ENCODE measurements at regions not wholly inside any gene's neighbourhood (a gene's known extent, or its start where the extent isn't known, plus 50 kb on each side); places are given as distances from the start of the nearest gene placed in this dataset.

GRCh38 chr12:116456330-116457082 is 102.7 kb upstream of the MAP1LC3B2 start:
- no peak for DNase-seq (ENCODE audit: low spot score)

GRCh38 chr12:116458492-116458891 is 100.7 kb upstream of the MAP1LC3B2 start:
- DNase-seq (ENCODE audit: low spot score) = no peak

DNA sequence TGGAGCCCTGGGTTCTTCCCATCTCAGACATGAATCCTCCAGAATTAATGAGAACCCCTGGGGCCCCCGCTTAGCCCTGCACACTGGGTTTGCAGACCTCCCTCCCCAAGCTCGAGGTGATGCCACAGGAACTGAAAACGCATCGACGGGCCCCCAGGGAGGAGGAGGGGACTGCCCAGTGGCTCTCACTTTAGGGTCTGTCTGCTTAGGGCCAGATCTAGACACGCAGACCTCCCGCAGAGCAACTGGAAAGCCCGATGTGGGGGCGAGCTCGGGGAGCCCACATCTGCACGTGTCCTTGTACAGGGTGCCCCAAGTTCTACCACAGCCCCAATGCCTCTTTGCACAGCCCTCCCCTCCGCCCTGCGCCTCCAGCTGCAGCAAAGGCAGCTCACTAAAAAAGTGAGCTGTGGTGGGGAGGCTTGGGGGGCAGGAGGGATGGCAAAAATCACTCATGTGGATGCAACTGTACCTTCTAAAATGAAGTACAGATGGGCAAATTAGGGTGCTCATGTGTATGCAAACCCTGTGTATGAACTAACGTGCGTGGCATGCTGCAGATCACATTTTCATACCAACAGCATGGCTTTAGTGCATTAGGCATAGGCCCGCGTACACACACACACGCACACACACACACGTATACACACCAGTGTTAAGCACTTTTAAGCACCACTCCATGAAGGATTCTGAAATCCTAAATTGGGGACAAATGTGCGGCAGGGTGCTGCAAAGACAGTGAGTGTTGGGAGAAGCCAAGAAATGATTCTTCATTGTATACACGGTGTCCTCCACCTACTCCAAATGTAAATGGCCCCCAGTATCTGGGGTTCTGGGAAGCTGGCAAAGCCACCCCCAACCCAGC is 99.9 kb upstream of the MAP1LC3B2 start:
- peak; percentile 46 for DNase-seq (ENCODE audit: low spot score)

DNA sequence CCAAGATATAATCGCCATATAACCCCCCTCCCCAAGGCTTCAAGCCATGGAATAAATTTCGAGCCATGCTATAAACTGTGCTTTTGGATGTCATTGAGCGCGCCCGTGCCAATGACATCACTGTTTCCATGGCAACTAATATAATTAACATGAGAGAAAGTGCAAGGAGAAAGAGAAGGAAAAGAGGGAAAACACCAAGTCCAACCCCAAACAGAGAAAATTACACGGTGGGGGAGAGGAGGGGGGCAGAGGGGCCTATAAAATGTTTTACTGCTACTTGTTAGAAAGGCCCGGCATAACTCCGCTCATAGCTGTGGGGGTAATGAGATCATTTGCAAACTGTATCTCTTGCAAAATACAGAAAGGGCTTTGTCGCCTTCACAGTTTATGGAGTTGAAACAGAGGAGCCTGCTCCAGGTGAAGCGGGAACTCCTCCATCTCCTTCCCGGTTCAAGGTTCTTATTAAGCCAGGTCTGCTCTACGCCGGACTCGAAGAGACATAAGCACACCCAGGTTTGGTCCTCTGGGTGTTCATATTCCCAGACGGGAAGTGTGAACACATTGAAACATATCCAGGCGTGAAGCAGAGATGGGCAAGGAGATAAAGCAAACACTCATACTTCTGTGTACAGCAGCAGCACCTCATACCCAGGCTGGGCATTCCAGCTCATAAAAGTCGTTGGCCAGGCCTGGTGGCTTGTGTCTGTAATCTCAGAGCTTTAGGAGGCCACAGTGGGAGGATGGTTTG is 99.1 kb upstream of the MAP1LC3B2 start:
- no peak for DNase-seq (ENCODE audit: low spot score)

- no peak for DNase-seq (ENCODE audit: low spot score)
These were observed 98.1 kb upstream of the MAP1LC3B2 start for GRCh38 chr12:116461060-116461459.

DNA sequence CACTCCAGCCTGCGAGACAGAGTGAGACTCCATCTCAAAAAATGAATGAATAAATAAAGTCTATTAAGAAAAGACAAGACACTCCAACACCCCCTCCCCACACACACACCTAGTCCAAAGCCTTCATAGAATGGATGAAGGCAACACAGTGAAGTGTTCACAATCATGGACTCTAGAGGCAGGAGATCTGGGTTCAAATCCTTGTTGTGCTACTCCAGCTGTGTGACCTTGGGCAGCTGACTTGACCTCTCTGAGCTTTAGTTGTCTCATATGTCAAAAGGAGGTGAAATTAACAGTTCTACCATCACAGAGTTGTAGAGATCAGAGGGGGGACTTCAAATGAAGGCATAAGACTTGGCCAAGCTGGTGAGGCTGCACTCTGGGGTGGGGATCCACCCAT is 95.8 kb upstream of the MAP1LC3B2 start:
- no peak for DNase-seq (ENCODE audit: low spot score)

DNA sequence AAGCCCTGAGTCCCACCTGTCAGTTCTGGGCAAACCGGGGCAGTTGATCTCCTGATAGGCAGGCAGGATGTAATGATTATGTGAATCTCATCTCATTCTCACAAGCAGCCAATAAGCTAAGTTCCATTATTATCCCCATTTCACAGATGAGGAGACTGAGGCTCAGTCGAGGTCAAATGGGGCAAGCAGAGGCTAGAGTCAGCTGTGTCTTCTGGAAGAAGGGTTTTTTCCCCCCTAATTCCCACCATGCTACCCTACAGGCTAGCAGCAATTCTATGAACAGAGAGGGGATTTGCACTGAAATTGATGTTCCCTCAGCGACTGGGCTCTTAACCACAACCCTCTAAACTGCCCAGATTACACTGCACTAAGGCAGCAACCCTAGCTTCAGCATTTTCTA is 93.8 kb upstream of the MAP1LC3B2 start:
- DNase-seq (ENCODE audit: low spot score) = no peak

- DNase-seq (ENCODE audit: low spot score) = no peak
These were observed 93.3 kb upstream of the MAP1LC3B2 start for GRCh38 chr12:116465856-116466255.

DNA sequence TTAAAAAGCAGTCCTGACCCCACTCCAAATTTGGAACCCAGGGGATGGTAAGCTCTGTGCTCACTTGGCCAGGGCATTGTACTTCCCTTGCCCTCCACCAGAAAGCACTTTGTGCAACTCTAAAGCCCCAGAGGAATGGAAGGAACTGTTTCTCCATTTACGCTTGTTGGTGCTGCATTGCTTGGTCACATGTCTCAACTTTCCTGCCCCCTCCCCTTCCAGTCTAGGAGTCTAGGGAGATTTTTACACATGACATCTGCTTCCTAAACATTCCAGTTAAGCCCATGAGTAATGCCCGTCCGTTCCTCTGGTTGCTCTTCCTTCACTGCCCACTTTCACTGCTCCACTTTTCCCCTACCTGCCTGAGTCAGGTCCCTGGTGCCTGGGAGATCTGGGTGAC is 92.6 kb upstream of the MAP1LC3B2 start:
- DNase-seq (ENCODE audit: low spot score) = no peak

DNA sequence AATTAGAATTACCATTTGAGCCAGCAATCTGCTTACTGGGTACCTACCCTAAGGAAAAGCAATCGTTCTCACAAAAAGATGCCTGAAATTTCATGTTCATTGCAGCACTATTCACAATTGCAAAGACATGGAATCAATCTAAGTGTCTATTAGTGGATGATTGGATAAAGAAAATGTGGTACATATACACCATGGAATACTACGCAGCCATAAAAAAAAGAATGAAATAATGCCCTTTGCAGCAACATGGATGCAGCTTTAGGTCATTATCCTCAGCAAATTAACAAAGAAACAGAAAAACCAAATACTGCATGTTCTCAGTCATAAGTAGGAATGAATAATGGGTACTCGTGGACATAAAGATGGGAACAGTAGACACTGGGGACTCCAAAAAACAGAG is 89.8 kb upstream of the MAP1LC3B2 start:
- no peak for DNase-seq (ENCODE audit: low spot score)

DNA sequence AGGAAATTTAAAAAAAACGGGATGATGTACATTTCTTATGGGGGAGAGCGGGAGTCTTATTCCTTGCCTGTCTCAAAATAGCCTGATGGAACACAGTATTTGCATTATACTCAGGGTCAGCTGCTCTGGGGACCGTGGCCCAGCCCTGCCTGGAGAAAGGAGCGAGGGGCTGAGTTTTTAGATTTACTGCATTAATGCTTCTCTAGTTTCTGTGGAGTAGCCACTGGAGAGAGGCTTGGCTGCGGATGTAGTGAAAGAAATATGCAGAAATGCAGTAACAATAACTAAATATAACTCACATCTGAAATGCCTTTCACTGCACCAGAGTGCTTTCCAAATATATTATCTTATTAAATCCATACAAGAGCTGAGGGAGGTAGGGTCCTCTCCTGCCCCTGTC is 87.6 kb upstream of the MAP1LC3B2 start:
- DNase-seq (ENCODE audit: low spot score) = no peak

DNA sequence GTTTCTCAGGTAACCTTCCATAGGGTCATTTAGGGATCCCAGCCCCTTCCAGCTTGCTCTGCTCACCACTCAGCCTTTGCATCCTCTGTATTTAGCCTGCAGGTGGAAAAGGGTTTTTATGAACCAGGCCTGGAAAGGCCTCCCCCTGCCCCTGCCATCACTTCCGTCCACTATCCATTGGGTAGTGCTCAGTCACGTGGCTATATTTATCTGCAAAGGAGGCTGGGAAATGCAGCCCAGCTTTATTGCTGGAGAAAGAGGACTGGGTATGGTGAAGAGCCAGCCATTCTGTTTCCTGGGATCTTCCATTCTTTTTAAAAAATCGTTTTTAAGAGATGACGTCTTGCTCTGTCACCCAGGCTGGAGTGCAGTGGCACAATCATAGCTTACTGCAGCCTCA is 87.0 kb upstream of the MAP1LC3B2 start:
- DNase-seq (ENCODE audit: low spot score) = no peak

- DNase-seq (ENCODE audit: low spot score) = no peak
These were observed 85.8 kb upstream of the MAP1LC3B2 start for GRCh38 chr12:116473416-116473815.

DNA sequence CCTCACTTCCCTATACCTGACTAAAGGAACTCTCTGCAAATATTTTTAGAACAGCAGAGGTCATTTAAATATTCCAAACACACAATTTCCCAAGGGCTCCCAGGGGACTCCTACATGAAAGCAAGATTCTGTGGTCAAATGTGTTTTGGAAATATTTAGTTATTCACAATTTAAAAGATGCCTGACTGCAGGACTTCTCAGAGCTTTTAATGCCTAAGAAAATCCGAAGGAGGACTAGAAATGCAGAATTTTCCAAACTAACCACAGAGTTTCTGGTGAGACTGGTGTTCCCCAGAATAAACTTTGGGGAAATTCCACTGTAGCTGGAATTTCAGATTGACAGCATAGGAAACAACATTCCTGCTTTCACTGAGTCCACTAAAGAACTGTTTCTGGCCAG is 84.8 kb upstream of the MAP1LC3B2 start:
- DNase-seq (ENCODE audit: low spot score) = no peak

- DNase-seq (ENCODE audit: low spot score) = no peak
These were observed 84.3 kb upstream of the MAP1LC3B2 start for GRCh38 chr12:116474899-116475298.

- no peak for DNase-seq (ENCODE audit: low spot score)
These were observed 82.9 kb upstream of the MAP1LC3B2 start for GRCh38 chr12:116476227-116476822.

DNA sequence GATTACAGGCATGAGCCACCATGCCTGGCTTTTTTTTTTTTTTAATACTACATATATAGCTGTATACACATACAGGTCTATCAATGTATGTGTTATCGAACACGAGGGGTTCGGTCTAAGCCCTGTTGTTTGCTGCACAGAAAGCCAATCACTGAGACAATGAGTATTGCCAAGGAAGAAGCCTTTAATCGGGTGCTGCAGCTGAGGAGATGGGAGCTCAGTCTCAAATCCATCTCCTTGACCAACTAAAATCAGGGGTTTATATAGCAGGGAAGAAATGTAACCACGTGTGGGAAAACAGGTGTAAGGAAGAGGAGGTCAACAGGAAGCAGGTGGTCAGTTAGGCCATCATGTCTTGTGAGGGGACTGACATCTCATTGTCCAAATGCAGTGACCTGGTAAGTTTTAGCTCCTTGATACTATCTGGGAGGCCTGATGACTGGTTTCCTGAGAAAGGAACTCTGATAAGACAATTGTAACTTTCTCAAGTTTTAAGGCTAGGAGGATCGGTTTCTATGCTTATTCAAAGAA is 80.9 kb upstream of the MAP1LC3B2 start:
- no peak for DNase-seq (ENCODE audit: low spot score)

- DNase-seq (ENCODE audit: low spot score) = no peak
These were observed 78.9 kb upstream of the MAP1LC3B2 start for GRCh38 chr12:116480210-116480810.

DNA sequence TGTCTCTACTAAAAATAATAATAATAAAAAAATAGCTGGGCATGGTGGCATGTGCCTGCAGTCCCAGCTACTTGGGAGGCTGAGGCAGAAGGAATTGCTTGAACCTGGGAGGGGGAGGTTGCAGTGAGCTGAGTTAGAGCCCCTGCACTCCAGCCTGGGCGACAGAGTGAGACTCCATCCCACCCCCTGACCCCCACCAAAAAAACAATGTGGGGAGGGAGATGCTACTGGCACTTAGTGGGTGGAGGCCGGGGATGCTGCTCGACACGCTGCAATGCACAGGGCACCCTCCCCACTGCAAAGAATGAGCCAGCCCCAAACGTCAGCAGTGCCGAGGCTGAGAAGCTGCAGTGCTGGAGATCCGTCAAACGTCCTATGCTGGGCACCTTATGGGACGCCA is 77.5 kb upstream of the MAP1LC3B2 start:
- no peak for DNase-seq (ENCODE audit: low spot score)

DNA sequence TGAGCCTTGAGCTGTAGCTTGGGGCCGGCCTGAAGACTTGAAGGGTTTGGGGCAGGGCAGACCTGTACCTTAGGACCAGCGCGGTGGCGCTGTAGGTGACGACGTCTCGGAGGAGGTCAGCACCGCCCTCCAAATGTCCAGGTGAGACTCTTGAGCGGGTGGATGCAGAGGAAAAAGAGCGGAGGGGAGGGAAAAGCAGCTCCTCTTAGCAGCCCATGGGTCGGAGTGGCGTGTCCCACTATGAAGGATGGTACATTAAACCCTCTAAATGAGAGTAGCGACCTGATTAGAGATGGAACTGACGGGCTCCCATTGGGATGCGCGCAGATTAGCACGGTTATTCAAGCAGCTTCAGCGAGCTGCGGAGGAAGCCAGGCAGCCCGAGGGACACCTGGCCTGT is 77.0 kb upstream of the MAP1LC3B2 start:
- DNase-seq (ENCODE audit: low spot score) = no peak

- no peak for DNase-seq (ENCODE audit: low spot score)
These were observed 76.3 kb upstream of the MAP1LC3B2 start for GRCh38 chr12:116482859-116483258.
